Liver (tissue), 8 donors: ENCODE measurements at regions not wholly inside any gene's neighbourhood (a gene's known extent, or its start where the extent isn't known, plus 50 kb on each side); places are given as distances from the start of the nearest gene placed in this dataset.

ENCODE experiments used
- DNase-seq: peaks from one replicate; pipeline ENCODE4 v3.0.0-alpha.2; 2017; ENCODE audit warnings: low spot score
- H3K27ac ChIP-seq, 2 donors: one replicate each; pipeline ENCODE4 v1.7.0; 2013; ENCODE audit warnings: inconsistent platforms in 2 of 2, low read length in 2 of 2, control low read depth in 1 of 2, low read depth in 1 of 2, mild to moderate bottlenecking in 1 of 2
- H3K27me3 ChIP-seq, 4 donors: one replicate each; pipeline versions ENCODE4 v1.6.1 to v1.7.0; 2013; ENCODE audit warnings: low read length in 3 of 4, inconsistent platforms in 1 of 4, mild to moderate bottlenecking in 1 of 4, moderate library complexity in 1 of 4; ENCODE audit not compliant: control insufficient read depth in 4 of 4, insufficient read depth in 4 of 4
- H3K36me3 ChIP-seq, 4 donors: one replicate each; pipeline versions ENCODE4 v1.6.1 to v1.7.0; 2013; ENCODE audit warnings: low read length in 3 of 4, mild to moderate bottlenecking in 3 of 4, low read depth in 1 of 4, moderate library complexity in 1 of 4; ENCODE audit not compliant: control insufficient read depth in 4 of 4, insufficient read depth in 3 of 4
- H3K4me1 ChIP-seq, 4 donors: one replicate each; pipeline versions ENCODE4 v1.6.1 to v1.7.0; 2013; ENCODE audit warnings: low read length in 3 of 4, mild to moderate bottlenecking in 3 of 4, moderate library complexity in 1 of 4; ENCODE audit not compliant: control insufficient read depth in 4 of 4, insufficient read depth in 4 of 4
- H3K4me3 ChIP-seq, 3 donors: one replicate each; pipeline versions ENCODE4 v1.6.1 to v1.7.0; 2013; ENCODE audit warnings: low read length in 3 of 3, control low read depth in 1 of 3, low read depth in 1 of 3, mild to moderate bottlenecking in 1 of 3
- H3K9ac ChIP-seq, 2 donors: one replicate each; pipeline ENCODE4 v1.7.0; 2013; ENCODE audit warnings: low read length in 2 of 2, mild to moderate bottlenecking in 2 of 2, moderate library complexity in 2 of 2, control low read depth in 1 of 2, low read depth in 1 of 2
- H3K9me3 ChIP-seq, 4 donors: one replicate each; pipeline versions ENCODE4 v1.6.1 to v1.7.0; 2013; ENCODE audit warnings: low read length in 3 of 4; ENCODE audit not compliant: control insufficient read depth in 4 of 4
- EGR1 ChIP-seq, 2 donors: IDR thresholded peaks; 2 replicates each; pipeline ENCODE4 v1.6.1; 2016 to 2018; ENCODE audit warnings: antibody characterized with exemption in 2 of 2, low read depth in 2 of 2
- FOXA1 ChIP-seq: IDR thresholded peaks from 2 replicates; pipeline ENCODE4 v1.6.1; 2016; ENCODE audit warnings: antibody characterized with exemption
- FOXA2 ChIP-seq: IDR thresholded peaks from 2 replicates; pipeline ENCODE4 v1.6.1; 2016; ENCODE audit warnings: antibody characterized with exemption
- GABPA ChIP-seq, 2 donors: IDR thresholded peaks in 1 of 2; conservative IDR thresholded peaks in 1 of 2; 2 replicates each; pipeline ENCODE4 v1.6.1; 2016; ENCODE audit warnings: antibody characterized with exemption in 2 of 2, mild to moderate bottlenecking in 1 of 2, moderate library complexity in 1 of 2
- HNF4G ChIP-seq: IDR thresholded peaks from 2 replicates; pipeline ENCODE4 v1.6.1; 2016; ENCODE audit warnings: antibody characterized with exemption
- NR2F2 ChIP-seq: IDR thresholded peaks from 2 replicates; pipeline ENCODE4 v1.6.1; 2016; ENCODE audit warnings: antibody characterized with exemption
- RAD21 ChIP-seq, 2 donors: IDR thresholded peaks; 2 replicates each; pipeline ENCODE4 v1.6.1; 2016; ENCODE audit warnings: antibody characterized with exemption in 2 of 2, mild to moderate bottlenecking in 2 of 2
- RXRA ChIP-seq, 2 donors: IDR thresholded peaks; 2 replicates each; pipeline ENCODE4 v1.6.1; 2017 to 2018; ENCODE audit warnings: antibody characterized with exemption in 2 of 2, mild to moderate bottlenecking in 1 of 2
- TAF1 ChIP-seq: conservative IDR thresholded peaks from 2 replicates; pipeline ENCODE4 v1.6.1; 2016; ENCODE audit warnings: antibody characterized with exemption, mild to moderate bottlenecking
- YY1 ChIP-seq: IDR thresholded peaks from 2 replicates; pipeline ENCODE4 v1.6.1; 2016; ENCODE audit warnings: antibody characterized with exemption, mild to moderate bottlenecking
- WGBS: extraction: QIAGEN DNeasy Blood & Tissue Kit; methylation state at CpG from one replicate; pipeline ENCODE4 v1.1.7; 2013; 5-methylcytosine and 5-hydroxymethylcytosine counted together
- TF ChIP-seq, protein P1 (sequence below): IDR thresholded peaks from 2 replicates; pipeline ENCODE4 v1.6.1; 2016; ENCODE audit warnings: antibody characterized with exemption
- TF ChIP-seq, protein P2 (sequence below): IDR thresholded peaks from 2 replicates; pipeline ENCODE4 v1.6.1; 2016; ENCODE audit warnings: antibody characterized with exemption
- TF ChIP-seq, protein P3 (sequence below): IDR thresholded peaks from 2 replicates; pipeline ENCODE4 v1.6.1; 2016; ENCODE audit warnings: antibody characterized with exemption, mild to moderate bottlenecking
- TF ChIP-seq, protein P4 (sequence below): IDR thresholded peaks from 2 replicates; pipeline ENCODE4 v1.6.1; 2016; ENCODE audit warnings: antibody characterized with exemption
- TF ChIP-seq, protein P5 (sequence below): fragments of 150-350 bp; IDR thresholded peaks from 2 replicates; pipeline ENCODE4 v1.5.1; 2017; ENCODE audit warnings: improper control_type of control experiment, low read depth, low read length; ENCODE audit not compliant: missing input control
- donor health status: healthy.
- donor health status: healthy.
- donor health status: healthy.
- donor health status: healthy.
- donor health status: healthy.

DNA sequence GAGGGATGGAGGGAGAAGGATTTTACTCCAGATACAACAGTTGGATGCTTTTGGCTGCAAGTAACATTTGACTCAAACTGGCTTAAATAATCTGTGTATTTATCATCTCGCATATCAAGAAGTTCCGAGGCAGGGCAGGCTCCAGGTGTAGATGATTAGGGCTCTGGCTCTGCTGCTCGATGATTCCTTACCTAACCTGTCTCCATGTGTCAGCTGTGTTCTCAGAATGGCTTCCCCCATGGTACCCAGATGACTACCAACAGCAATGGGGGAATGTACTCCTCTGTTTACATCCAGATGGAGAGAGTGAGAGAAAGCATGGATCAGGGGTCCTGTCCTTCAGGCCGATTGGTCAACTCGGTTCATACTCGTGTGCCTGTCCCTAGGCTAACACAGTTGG lies 90.4 kb upstream of the AKT3 start:
- no peaks in the 10 kb centered on the region for H3K36me3 ChIP-seq
- peaks cover 0 to 14% (median 2%) of the 10 kb centered on the region in 4 donors for H3K27me3 ChIP-seq
- no peak overlapping the region for H3K27ac ChIP-seq
- TF ChIP-seq, protein P1, sequence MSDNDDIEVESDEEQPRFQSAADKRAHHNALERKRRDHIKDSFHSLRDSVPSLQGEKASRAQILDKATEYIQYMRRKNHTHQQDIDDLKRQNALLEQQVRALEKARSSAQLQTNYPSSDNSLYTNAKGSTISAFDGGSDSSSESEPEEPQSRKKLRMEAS = no peak
- no peak for TF ChIP-seq YY1
- TF ChIP-seq GABPA (IDR thresholded peaks at IDR 0.05 in 1 of 2, conservative IDR thresholded peaks at IDR 0.05 in 1 of 2) = no peak
- TF ChIP-seq, protein P2, sequence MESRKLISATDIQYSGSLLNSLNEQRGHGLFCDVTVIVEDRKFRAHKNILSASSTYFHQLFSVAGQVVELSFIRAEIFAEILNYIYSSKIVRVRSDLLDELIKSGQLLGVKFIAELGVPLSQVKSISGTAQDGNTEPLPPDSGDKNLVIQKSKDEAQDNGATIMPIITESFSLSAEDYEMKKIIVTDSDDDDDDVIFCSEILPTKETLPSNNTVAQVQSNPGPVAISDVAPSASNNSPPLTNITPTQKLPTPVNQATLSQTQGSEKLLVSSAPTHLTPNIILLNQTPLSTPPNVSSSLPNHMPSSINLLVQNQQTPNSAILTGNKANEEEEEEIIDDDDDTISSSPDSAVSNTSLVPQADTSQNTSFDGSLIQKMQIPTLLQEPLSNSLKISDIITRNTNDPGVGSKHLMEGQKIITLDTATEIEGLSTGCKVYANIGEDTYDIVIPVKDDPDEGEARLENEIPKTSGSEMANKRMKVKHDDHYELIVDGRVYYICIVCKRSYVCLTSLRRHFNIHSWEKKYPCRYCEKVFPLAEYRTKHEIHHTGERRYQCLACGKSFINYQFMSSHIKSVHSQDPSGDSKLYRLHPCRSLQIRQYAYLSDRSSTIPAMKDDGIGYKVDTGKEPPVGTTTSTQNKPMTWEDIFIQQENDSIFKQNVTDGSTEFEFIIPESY = no peak
- no peak for TF ChIP-seq RAD21 (IDR thresholded peaks at IDR 0.05)
- no peak for TF ChIP-seq HNF4G
- no peak for TF ChIP-seq FOXA1
- TF ChIP-seq, protein P3, sequence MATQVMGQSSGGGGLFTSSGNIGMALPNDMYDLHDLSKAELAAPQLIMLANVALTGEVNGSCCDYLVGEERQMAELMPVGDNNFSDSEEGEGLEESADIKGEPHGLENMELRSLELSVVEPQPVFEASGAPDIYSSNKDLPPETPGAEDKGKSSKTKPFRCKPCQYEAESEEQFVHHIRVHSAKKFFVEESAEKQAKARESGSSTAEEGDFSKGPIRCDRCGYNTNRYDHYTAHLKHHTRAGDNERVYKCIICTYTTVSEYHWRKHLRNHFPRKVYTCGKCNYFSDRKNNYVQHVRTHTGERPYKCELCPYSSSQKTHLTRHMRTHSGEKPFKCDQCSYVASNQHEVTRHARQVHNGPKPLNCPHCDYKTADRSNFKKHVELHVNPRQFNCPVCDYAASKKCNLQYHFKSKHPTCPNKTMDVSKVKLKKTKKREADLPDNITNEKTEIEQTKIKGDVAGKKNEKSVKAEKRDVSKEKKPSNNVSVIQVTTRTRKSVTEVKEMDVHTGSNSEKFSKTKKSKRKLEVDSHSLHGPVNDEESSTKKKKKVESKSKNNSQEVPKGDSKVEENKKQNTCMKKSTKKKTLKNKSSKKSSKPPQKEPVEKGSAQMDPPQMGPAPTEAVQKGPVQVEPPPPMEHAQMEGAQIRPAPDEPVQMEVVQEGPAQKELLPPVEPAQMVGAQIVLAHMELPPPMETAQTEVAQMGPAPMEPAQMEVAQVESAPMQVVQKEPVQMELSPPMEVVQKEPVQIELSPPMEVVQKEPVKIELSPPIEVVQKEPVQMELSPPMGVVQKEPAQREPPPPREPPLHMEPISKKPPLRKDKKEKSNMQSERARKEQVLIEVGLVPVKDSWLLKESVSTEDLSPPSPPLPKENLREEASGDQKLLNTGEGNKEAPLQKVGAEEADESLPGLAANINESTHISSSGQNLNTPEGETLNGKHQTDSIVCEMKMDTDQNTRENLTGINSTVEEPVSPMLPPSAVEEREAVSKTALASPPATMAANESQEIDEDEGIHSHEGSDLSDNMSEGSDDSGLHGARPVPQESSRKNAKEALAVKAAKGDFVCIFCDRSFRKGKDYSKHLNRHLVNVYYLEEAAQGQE = no peak
- TF ChIP-seq, protein P4, sequence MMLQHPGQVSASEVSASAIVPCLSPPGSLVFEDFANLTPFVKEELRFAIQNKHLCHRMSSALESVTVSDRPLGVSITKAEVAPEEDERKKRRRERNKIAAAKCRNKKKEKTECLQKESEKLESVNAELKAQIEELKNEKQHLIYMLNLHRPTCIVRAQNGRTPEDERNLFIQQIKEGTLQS = no peak
- TF ChIP-seq RXRA (IDR thresholded peaks at IDR 0.05) = no peak
- TF ChIP-seq TAF1 = no peak
- TF ChIP-seq NR2F2 = no peak
- no peak overlapping the region for H3K9ac ChIP-seq
- H3K4me3 ChIP-seq = no peak overlapping the region
- 72% methylated on average over 6 of the region's 6 CpGs for WGBS
- H3K4me1 ChIP-seq = no peaks in the 10 kb centered on the region
- peaks cover 0 to 3% (median 1%) of the 10 kb centered on the region in 4 donors for H3K9me3 ChIP-seq
- no peak for DNase-seq

DNA sequence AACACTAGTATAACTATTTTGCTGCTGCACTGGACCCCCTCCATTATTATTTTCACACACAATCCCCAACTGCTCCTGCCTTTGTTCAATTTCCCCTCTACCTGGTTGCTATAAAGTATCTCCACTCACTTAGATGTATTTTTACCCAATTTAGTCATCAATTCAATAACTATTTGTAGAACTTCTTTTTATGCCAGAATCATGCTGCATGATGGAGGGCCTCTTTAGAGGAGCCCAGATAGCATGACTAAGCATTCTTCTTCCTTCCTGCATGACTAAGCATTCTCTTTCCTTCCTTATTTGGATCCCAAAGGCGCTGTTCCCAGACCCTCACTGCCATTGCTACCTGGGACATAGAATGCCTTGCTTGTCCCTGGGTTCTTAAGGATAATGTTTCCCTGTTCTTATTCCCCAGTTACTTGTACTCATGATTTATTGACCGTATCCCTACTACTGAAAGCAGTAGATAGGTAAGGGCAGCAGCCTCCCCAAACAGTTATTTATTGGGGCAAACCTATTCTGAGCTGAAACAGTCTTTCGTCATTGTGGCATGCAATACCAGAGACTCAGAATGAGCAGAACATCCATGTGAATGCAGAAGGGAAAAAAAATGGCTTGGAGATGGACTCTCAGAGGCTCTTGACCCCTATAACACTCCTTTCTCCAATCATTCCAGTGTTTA lies 89.3 kb upstream of the AKT3 start:
- Histone ChIP-seq H3K4me1 (no peaks in the 10 kb centered on the region), H3K9me3 (peaks cover 0 to 3% (median 2%) of the 10 kb centered on the region in 4 donors), H3K4me3 (no peak overlapping the region), H3K27ac (no peak overlapping the region), H3K9ac (no peak overlapping the region), H3K36me3 (no peaks in the 10 kb centered on the region), H3K27me3 (peaks cover 0 to 14% (median 0%) of the 10 kb centered on the region in 4 donors)
- no peak for DNase-seq
- WGBS = 69% methylated on average over 3 of the region's 3 CpGs
- no peak for TF ChIP-seq FOXA1
- TF ChIP-seq, protein P5, sequence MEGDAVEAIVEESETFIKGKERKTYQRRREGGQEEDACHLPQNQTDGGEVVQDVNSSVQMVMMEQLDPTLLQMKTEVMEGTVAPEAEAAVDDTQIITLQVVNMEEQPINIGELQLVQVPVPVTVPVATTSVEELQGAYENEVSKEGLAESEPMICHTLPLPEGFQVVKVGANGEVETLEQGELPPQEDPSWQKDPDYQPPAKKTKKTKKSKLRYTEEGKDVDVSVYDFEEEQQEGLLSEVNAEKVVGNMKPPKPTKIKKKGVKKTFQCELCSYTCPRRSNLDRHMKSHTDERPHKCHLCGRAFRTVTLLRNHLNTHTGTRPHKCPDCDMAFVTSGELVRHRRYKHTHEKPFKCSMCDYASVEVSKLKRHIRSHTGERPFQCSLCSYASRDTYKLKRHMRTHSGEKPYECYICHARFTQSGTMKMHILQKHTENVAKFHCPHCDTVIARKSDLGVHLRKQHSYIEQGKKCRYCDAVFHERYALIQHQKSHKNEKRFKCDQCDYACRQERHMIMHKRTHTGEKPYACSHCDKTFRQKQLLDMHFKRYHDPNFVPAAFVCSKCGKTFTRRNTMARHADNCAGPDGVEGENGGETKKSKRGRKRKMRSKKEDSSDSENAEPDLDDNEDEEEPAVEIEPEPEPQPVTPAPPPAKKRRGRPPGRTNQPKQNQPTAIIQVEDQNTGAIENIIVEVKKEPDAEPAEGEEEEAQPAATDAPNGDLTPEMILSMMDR = no peak
- TF ChIP-seq, protein P1 = no peak
- no peak for TF ChIP-seq GABPA (IDR thresholded peaks at IDR 0.05 in 1 of 2, conservative IDR thresholded peaks at IDR 0.05 in 1 of 2)
- no peak for TF ChIP-seq RAD21 (IDR thresholded peaks at IDR 0.05)
- TF ChIP-seq, protein P2 = no peak
- TF ChIP-seq FOXA2 = no peak
- TF ChIP-seq EGR1 (IDR thresholded peaks at IDR 0.05; ENCODE audit: low read depth in 2 of 2) = no peak
- TF ChIP-seq RXRA (IDR thresholded peaks at IDR 0.05) = no peak
- TF ChIP-seq, protein P4 = no peak
- no peak for TF ChIP-seq TAF1
